HG03378 (cell line): ENCODE measurements at regions not wholly inside any gene's neighbourhood (a gene's known extent, or its start where the extent isn't known, plus 50 kb on each side); places are given as distances from the start of the nearest gene placed in this dataset.

ENCODE experiments used
- ATAC-seq: cut with Tn5 transposase; IDR thresholded peaks from one replicate; pipeline ENCODE4 v1.9.1; 2021; ENCODE audit warnings: mild to moderate bottlenecking, moderate library complexity; ENCODE audit not compliant: unreplicated experiment

DNA sequence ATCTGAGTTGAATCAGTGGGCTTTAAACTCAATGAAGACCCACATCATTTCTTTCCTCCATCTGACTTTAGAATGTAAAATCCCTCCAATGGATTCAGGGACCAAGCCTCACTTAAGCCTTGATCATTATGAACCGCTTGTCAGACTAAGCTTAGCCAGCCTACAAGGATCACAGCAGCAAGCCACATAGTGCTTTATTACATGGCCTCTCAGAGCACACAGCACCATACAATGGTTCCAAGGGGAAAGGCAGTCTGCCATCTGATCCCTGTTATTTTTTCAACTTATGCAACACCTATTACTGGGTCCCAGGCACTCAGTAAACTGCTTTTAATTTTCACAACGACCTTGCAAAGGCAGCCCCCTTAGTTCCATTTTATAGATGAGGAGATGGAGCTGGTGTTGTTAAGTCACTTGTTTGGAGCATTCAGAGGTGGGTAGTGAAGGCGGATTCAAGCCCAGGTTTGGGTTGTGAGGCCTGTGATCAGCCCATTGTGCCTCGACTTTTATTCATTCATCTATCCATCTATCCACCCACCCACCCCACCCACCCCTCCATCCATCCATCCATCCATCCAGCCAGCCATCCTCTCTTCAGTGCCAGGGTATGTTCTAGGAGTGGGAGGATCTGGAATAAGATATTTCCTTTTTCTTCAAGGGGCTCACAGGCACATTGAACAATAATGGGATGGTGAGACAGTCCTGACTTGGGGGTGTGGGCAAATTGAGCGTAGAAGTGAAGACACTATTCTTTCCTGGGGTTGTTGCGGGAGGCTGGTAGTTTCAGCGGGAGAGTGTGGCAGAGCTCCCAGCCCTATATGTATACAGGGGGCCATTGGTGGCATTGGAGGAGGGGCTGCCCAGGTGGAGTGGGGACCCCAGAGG is 141.2 kb downstream of the MYCN start:
- no peak for ATAC-seq

DNA sequence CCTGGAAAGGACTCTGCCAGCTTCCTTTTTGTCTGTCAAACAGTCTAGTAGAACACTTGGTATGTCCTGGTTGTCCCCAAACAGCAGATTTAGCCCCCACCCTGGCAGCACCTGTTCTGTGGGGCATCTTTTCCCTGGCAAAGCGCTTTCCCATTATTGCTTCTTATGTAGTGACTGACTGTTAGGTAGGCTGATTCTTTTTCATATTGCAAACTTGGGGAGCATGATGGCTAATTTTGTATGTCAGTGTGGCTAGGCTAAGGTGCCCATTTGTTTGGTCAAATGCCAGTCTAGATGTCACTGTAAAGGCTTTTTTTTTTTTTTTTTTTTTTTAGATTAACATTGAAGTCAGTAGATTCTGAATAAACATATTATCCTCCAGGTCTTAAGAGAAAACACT is 140.2 kb downstream of the MYCN start:
- ATAC-seq, result no peak

DNA sequence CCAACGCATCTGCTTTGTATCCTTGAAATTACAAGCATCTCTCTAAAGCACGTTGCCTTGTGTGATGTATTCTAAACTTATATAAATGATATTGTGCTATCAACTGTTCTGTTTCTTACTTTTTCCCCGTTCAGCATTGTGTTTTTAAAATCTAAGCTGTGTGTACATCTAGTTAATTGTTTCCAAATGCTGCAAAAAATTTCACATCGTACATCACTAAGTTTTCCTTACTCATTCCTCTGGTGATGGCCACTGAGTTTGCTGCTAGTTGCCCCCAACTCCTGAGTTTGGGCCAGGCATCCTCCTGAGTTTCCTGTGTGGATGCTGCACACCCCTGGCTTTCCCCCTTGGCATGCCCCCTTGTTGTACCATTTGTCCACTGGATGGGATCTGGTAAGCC is 139.7 kb downstream of the MYCN start:
- no peak for ATAC-seq

DNA sequence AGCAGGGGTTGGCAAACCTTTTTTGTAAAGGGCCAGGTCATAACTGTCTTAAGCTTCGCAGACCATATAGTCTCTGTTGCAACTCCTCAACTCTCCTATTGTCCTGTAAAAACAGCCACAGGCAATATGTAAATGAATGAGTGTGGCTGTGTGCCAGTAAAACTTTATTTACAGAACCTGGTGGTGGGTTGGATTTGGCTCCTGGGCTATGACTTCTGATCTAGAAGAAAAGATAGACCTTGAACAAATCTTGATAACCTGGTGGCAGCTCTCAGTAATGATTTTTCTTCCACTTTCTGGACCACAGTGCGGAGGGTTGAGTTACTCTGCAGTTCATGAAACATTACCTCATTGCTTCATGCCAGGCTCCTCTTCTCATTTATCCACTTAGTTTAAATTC is 139.3 kb downstream of the MYCN start:
- no peak for ATAC-seq

DNA sequence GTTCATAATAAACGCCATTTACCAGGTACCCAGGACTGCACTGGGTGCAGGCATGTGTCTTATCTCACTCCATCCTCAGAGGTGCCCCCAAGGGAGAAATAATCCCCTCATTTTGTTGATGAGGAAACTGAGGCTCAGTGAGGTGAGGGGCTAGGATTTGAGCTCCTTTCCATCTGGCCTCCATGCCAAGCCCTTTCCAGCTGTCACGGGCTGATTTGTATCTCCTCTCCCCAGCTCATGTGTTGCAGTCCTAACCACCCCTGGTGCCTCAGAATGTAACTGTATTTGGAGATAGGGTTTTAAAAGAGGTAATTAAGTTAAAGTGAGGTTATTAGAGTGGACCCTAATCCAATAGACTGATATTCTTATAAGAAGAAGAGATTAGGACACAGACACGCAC is 137.3 kb downstream of the MYCN start:
- ATAC-seq, result no peak

DNA sequence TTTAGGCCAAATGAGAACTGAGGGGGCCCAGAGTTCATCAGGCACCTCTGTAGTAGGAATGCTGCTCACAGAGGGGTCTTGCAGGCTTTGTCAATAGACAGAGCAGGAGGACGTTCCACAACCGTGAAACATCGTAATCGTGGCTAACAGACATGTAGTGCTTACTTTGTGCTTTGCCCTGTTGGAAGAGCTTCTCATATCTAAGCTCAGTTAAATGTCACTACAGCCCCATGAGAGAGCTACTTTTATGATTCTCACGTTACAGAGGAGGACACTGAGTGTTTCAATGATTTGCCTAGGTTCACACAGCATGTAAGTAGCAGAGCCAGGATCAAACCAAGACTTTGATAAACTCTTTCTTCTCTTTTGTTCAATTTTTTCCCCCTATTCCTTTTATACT is 136.6 kb downstream of the MYCN start:
- no peak for ATAC-seq

DNA sequence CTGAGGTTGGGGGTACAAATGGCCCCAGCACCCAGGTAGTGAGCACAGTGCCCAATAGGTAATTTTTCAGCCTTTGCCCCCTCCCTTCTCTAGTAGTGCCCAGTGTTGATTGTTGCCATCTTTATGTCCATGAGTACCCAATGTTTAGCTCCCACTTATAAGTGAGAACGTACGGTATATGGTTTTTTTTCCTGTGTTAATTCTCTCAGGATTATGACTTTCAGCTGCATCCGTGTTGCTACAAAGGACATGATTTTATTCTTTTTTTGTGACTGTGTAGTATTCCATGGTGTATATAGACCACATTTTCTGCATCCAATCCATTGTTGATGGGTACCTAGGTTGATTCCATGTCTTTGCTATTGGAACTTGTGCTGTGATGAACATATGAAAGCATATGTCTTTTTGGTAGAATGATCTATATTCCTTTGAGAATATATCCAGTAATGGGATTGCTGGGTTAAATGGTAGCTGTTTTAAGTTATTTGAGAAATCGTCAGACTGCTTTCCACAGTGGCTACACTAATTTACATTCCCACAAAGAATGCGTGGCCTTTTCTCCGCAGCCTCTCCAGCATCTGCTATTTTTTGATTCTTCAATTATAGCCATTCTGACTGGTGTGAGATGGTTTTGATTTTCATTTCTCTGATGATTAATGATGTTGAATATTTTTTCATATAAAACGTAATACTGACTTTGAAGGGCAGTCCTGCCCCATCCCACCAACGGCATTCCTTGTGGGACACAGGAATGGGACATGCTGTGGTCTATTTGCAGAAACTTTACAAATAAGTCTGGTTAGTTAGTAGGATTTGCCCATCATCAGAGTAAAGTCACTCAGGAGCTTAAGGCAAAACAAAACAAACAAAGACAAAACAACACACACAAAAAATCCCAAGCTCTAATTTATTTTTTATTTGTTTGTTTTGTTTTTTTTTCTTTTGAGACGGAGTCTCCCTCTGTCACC is 135.0 kb downstream of the MYCN start:
- ATAC-seq, result no peak

DNA sequence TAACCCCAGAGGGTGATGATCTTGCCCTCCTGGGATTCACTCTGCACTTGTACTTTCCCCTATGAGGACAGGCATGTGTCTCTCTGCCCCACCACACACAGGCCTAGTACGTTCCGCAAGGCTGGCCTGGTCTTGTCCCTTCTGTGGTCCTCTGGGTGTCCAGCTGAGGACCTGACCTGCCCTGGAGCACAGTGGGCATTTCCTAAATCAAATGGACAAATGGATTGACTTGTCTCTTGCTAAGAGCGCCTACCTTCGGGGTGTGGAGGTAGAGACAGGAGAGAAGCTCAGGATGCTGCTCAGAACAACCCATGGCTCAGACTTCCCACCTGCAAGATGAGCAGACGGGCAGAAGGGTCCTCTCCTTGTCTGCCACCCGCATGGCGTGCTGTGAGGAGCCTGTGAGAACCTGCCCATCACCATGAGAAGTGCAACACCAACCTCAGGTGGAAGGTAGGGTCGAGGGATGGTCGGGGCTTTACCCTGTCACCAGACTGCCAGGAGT is 133.6 kb downstream of the MYCN start:
- ATAC-seq, result no peak

DNA sequence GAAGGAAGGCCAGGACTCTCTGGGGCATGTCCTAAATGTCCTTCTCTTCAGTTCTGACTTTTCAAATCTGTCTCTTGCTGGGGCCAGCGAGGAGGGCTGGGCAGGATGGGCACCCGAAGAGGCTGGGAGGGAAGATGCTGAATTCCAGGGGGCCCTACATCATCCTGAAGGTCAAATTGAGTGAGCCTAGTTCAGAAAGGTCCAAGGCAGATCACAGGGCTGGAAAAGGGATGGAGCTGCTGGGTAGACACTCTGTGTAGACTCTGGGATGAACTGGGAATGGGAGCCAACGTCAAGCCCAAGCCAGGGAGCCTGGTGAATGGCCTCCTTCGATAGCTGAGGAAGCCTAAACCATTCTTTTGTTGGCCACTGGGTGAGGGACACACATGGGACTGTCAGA is 133.1 kb downstream of the MYCN start:
- ATAC-seq, result no peak

DNA sequence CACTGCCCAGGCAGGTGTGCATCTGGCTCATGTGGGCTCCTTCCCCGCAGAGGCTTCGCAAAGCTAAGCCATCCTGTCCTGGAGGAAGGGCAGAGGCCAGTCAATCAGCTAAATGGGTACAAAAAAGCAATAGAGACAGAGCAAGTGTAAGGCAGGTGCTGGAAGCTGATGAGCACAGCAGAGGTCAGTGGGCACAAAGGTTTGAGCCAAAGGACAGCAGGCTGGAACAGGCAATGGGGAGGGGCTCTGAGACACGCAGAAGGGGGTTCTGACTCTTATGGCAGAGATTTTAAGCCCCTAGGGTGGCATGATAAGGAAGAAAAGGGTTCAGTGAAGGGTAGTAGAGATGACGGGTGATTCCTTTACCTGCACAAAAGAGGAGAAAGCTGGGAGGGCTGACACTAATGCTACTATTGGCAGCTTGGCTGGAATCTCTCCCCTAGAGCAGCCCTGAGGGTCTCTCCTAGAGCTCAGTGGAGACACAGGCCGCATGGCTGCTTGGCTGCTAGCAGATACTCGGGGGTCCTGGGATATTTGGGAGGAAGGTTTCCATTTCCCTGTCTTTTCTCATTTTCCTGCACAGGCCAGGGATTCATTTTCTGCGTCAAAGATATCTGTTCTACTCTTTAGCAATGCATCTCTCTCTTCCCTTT is 132.4 kb downstream of the MYCN start:
- ATAC-seq, result no peak

DNA sequence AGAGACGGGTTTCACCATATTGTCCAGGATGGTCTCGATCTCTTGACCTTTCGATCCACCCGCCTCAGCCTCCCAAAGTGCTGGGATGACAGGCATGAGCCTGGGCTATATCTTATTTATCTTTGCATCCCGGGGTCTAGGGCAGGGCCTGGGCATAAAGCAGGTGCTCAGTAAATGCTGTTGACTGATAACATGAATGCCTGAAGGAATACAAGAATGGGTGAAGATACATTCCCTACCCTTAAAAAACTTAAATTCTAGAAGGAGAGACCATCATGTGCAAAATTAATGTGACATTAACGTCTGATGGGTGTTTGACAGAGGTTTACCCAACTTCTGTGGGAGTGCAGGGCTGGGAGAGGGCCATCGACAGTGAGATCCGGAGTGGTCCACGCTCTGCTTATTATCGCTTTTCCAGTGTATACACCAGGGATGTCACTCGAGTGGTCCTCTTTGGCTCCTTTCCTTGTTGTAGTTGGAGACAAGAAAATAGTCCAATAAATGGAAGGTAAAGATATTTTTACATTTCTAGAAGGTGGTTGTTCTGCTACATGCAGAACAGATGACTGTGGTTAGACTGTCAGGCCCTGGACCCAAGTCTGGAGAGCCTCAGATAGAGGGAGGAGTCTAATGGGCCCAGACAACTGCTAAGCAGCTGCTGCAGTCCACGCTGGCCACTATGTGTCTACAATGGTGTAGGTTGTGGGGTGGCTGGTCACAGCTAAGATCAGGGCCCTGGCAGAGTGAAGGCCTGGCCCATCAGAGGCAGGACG is 131.7 kb downstream of the MYCN start:
- no peak for ATAC-seq

DNA sequence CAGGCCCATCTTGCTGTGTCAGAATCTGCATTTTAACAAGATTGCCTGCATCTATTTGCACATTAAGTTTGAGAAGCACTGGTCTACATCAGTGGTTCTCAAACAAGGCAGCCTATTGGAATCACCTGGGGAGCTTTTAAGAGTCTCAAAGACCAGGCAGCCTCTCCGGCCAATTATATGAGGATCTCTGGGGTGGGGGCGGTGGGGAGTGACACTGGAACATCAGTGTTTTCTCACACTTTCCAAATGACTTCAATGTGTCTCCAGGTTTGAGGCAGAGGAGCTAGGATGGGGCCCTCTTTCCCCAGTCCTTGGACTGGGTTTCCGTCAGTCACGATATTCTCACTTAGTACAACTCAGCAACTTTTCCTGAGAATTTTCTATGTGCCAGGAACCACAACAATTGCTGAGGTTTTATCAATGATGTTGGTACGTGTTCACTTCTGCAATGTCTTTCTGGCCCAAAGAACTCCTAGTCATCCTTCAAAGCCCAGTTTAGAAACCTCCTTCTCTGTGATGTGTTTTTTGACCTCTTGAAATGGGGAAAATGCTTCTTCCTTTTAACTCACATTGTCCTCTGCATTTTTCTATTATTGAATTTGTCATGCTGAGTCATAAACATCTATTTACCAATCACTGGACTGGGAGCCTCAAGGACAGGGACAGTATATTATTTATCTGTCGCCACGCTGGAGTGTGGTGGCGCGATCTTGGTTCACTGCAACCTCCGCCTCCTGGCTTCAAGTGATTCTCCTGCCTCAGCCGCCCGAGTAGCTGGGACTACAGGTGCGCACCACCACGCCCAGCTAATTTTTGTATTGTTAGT is 130.9 kb downstream of the MYCN start:
- no peak for ATAC-seq

DNA sequence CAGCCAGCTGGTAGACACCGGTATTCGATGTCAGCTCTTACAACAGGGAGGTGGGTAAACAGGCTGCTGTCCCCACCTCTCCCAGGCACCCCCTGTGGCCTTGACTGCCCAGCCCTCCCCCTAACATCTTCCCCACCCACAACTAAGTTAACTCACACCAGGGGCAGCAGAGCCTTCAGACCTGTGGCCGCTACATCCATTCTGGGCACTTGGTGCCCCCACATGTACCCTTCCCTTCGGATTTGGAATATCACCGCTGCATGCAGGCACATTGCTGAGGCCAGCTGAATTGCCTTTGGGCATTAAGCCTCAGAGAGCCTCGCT is 130.3 kb downstream of the MYCN start:
- ATAC-seq, result no peak

DNA sequence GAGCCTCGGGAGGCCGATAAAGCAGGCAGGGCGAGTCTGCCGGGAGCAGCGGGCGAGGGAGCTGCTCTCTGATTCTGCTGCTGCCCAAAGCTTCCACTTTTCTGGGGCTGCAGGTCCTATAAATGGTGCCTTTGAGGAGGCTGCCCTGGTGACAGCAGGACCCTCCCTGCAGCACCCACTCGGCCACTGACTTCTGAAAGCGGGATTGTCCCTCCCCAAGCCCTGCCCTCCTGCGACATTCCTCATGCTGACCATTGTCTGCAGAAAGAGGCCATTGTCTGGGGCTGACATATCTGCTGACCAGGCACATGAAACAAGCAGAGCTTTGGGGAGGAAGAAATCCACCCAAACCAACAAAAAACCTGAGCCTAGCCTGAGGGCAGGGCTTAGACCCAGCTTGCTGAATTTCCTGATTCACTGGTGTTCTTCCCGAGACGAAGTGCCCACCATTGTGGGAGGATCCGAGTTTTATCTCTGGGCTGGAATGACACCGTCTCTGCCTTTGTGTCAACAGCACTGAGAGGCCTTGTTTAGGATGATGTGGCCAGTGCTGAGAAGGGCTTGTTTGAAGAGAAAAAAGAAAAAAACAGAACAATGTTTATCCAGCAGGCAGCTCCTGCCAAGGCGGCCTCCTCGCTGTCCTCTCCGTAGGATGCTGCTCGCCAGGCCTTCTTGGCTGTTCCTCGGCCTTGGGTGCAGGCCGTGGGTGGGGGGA is 129.7 kb downstream of the MYCN start:
- no peak for ATAC-seq

DNA sequence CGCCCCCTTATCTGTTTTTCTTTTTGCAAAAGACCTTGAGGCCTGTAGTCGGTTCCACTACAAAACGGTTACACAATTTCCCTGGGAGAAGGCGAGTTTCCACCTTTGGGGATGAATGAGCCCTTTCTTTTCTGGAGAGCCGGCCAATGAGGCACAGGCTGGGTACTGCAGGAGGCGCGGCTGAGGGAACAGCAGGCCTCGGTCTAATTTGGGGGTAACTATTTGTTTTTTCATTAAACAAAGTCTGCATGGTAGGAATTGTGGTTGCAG is 129.2 kb downstream of the MYCN start:
- no peak for ATAC-seq

DNA sequence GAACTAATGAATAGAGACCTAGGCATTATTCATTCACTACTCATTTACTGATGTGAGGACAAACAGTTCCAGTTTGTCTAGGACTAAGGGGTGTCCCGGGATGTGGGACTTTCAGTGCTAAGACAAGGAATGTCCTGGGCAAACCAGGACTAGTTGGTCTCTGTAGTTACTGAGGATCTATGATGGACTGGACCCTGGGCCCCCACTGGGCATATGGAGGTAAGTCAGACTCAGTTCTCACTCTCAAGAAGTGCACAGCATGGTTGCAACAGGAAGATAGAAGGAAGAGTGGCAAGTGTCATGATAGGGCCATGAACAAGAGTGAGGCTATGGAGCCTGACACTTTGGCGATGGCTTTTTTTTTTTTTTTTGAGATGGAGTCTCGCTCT is 128.2 kb downstream of the MYCN start:
- no peak for ATAC-seq

DNA sequence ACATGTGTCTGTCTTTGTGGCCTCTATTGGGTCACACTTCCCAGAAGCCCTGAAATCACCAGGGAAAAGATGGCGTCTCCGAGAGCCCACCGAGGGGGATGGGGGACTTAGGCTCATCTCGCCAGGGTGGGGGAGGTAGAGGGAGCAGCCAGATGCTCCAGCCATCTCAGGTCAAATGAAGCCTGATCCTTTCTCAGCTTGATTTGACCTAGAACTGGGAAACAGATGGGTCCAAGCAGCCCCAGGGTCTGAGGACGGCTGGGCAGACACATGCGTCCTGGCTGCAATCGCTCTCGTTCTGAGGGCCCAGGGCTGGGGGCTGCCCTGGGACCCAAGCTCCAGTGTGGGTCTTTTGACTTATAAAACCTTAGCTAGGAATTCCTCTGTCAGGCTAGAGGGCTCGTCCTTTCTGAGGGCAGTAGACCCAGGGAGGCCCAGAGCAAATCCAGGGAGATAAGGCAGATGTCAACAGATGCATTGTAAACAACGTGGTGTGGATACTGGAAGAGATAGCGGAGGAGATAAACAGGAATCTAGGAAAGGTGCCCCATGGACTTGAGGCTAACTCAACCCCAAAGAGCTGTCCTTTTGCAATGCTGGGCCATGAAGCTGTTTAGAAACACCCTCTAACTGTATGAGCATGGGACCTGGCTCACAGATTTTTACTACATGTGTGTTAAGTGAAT is 127.7 kb downstream of the MYCN start:
- no peak for ATAC-seq

DNA sequence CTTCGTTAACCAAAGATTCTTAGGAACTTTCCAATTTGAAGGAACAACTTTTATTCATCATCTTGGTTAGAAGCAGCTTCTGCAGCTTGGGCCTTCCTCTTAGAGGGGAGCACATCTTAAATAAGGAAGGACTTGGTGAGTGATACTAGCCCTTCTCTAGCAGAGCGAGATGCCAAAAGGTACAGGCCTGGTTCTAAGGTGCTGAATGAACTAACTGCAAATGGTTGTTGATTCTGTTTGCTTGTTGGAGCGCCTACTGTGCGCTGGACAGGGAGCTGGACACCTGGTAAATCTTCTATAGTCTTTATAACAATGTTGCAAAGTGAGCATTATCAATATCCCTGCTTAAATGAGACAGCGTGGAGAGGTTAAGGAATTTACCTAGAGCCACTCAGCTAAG is 127.1 kb downstream of the MYCN start:
- ATAC-seq, result no peak

DNA sequence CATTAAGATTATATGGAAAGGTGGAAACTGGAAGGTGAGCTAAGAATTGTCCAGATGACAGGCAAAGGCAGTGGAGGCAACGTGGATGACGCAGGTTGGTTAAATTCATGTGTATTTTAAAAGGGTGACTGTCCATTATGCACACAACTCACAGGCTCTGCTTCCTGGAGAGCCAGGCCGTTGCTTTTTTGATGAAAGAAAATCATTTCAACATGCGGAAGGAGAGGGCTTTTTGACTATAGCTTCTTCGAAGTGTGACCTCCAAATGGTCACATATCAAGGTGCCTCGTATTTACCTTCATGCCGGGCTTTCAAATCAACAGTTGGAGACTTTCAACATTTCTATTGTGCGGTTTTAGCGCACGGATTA is 126.7 kb downstream of the MYCN start:
- no peak for ATAC-seq
